ENCODE measurements at regions not wholly inside any gene's neighbourhood (a gene's known extent, or its start where the extent isn't known, plus 50 kb on each side); places are given as distances from the start of the nearest gene placed in this dataset.

DNA sequence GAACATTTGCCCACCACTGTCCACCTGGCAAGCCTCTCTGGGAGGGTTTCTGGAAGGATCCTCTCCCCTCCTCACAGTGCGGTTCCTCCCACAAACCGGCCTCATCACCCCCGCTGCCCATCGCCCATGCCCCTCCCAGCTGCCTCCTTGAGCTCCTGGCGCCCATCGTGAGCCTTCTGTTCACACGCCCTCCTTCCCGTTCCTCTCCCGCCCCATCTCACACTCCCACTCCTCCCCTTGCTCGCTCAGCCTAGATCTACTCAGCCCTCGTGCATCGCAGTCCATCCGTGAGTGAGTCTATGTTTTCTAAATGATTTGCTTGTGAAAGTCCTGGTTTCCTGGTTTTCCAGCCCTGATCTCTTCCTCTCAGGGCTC lies 119.1 kb upstream of the C1orf174 start:
- no peak for TF ChIP-seq SUZ12 (IDR thresholded peaks at IDR 0.05; ENCODE audit: extremely low read depth, insufficient read depth, insufficient read length)
- no peak for TF ChIP-seq YY1 (IDR thresholded peaks at IDR 0.05; ENCODE audit: insufficient read depth, insufficient read length)

Data from NT2/D1 (cell line).